Parathyroid adenoma (tissue), 2 donors: ENCODE measurements at regions not wholly inside any gene's neighbourhood (a gene's known extent, or its start where the extent isn't known, plus 50 kb on each side); places are given as distances from the start of the nearest gene placed in this dataset.

Experiments used
- H2AFZ ChIP-seq: fragments of 300-600 bp; sonication (generic); one replicate; pipeline ENCODE4 v1.7.0; 2017; ENCODE audit warnings: antibody characterized with exemption, mild to moderate bottlenecking
- H3K27ac ChIP-seq: fragments of 300-600 bp; sonication (generic); one replicate; pipeline ENCODE4 v1.7.0; 2017
- H3K27me3 ChIP-seq: fragments of 300-600 bp; sonication (generic); one replicate; pipeline ENCODE4 v1.7.0; 2017; ENCODE audit warnings: low read length; ENCODE audit not compliant: control insufficient read depth, insufficient read depth
- H3K36me3 ChIP-seq: fragments of 300-600 bp; sonication (generic); one replicate; pipeline ENCODE4 v1.7.0; 2017; ENCODE audit warnings: low read length; ENCODE audit not compliant: control insufficient read depth, insufficient read depth
- H3K4me1 ChIP-seq: fragments of 300-600 bp; sonication (generic); one replicate; pipeline ENCODE4 v1.7.0; 2017; ENCODE audit warnings: control low read depth
- H3K4me2 ChIP-seq: fragments of 300-600 bp; sonication (generic); one replicate; pipeline ENCODE4 v1.7.0; 2017; ENCODE audit warnings: low read length
- H3K4me3 ChIP-seq: fragments of 300-600 bp; sonication (generic); one replicate; pipeline ENCODE4 v1.7.0; 2017; ENCODE audit warnings: low read depth, low read length
- H3K79me2 ChIP-seq: fragments of 300-600 bp; sonication (generic); one replicate; pipeline ENCODE4 v1.7.0; 2017; ENCODE audit warnings: control low read depth
- H3K9ac ChIP-seq: fragments of 300-600 bp; sonication (generic); one replicate; pipeline ENCODE4 v1.7.0; 2017; ENCODE audit warnings: mild to moderate bottlenecking
- H3K9me3 ChIP-seq: fragments of 300-600 bp; sonication (generic); one replicate; pipeline ENCODE4 v1.7.0; 2017; ENCODE audit warnings: low read length; ENCODE audit not compliant: control insufficient read depth
- TF ChIP-seq, protein P1 (sequence below): fragments of 300-600 bp; sonication (generic); IDR thresholded peaks from one replicate; pipeline ENCODE4 v1.7.0; 2017; ENCODE audit warnings: antibody characterized with exemption, mild to moderate bottlenecking
- donor health status: primary hyperparathyroidism.

DNA sequence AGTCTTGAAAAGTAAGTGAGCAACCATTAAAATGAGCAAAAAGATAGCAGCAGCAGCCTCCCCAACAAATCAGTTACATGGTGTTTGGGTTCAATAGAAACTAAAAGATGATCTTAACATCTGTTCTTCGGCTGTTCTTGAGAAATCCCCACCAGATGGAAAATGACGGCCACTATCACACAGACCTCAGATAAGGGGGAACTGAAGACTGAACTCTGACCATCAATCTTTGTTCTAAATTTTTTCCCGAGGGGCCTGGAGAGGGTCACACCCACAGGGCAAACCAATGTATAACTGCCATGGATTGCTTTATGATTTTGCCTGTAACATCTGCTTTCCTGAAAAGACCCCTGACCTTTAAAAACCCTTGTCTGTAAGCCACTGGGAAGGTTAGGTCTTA is 624.8 kb upstream of the KIRREL3 start:
- H2AFZ ChIP-seq: no peak overlapping the region
- H3K27me3 ChIP-seq: no peaks in the 10 kb centered on the region
- H3K9me3 ChIP-seq: no peaks in the 10 kb centered on the region
- H3K4me1 ChIP-seq: no peaks in the 10 kb centered on the region
- no peak overlapping the region for H3K4me3 ChIP-seq
- H3K27ac ChIP-seq: no peak overlapping the region
- H3K36me3 ChIP-seq: no peaks in the 10 kb centered on the region
- H3K79me2 ChIP-seq: no peaks in the 10 kb centered on the region
- TF ChIP-seq, protein P1, sequence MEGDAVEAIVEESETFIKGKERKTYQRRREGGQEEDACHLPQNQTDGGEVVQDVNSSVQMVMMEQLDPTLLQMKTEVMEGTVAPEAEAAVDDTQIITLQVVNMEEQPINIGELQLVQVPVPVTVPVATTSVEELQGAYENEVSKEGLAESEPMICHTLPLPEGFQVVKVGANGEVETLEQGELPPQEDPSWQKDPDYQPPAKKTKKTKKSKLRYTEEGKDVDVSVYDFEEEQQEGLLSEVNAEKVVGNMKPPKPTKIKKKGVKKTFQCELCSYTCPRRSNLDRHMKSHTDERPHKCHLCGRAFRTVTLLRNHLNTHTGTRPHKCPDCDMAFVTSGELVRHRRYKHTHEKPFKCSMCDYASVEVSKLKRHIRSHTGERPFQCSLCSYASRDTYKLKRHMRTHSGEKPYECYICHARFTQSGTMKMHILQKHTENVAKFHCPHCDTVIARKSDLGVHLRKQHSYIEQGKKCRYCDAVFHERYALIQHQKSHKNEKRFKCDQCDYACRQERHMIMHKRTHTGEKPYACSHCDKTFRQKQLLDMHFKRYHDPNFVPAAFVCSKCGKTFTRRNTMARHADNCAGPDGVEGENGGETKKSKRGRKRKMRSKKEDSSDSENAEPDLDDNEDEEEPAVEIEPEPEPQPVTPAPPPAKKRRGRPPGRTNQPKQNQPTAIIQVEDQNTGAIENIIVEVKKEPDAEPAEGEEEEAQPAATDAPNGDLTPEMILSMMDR: no peak
- no peak overlapping the region for H3K4me2 ChIP-seq
- H3K9ac ChIP-seq: no peak overlapping the region

DNA sequence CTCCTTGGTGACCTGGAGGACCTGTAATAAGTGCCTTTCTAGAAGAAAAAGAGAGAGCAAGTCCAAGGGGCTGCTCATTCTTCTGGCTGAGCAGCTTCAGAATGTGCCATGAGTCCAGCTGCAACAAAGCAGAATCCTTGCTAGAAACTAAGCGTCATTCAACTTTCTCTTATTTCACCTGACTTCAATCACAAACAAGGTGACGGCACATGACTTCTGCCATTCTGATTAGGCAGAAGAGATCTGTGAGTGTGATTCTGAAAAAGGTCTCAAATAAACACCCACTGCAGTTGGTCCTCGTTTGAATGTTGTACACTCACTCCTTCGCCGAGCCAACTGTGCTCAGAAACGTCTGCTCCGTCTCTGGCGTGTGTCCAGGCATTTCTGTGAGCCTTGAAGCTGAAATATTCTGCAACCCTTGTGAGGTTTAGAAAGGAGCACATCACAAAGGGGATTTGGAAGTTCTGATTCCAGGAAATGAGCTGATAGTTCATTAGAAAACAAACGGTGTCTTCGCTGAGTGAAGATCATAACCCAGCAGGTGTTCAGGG is 623.8 kb upstream of the KIRREL3 start:
- H3K4me1 ChIP-seq: no peaks in the 10 kb centered on the region
- H2AFZ ChIP-seq: no peak overlapping the region
- no peaks in the 10 kb centered on the region for H3K9me3 ChIP-seq
- no peaks in the 10 kb centered on the region for H3K27me3 ChIP-seq
- no peak overlapping the region for H3K4me2 ChIP-seq
- H3K27ac ChIP-seq: no peak overlapping the region
- H3K36me3 ChIP-seq: no peaks in the 10 kb centered on the region
- TF ChIP-seq, protein P1: no peak
- H3K9ac ChIP-seq: no peak overlapping the region
- no peak overlapping the region for H3K4me3 ChIP-seq
- H3K79me2 ChIP-seq: no peaks in the 10 kb centered on the region

DNA sequence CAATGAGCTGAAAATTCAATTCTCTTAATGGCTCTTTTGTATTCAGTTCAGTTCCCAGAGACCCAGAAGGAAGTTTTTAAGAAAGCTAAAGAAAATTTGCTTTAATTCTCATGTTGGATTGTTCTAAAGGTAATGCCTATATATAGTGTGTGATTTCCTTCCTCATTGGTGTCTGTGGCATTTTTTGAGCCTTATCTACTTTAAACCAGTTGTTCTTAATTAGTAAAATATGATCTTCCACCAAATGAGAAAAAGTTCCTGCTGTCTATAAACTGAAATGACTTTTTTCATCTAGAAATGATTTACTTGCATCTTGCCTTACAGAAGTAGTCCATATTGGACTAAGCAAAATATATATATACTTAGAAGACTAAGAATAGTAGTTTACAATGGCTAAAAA is 622.1 kb upstream of the KIRREL3 start:
- Histone ChIP-seq H3K4me1 (no peaks in the 10 kb centered on the region), H2AFZ (no peak overlapping the region), H3K27ac (no peak overlapping the region), H3K4me2 (no peak overlapping the region), H3K9ac (no peak overlapping the region), H3K4me3 (no peak overlapping the region), H3K9me3 (no peaks in the 10 kb centered on the region), H3K27me3 (no peaks in the 10 kb centered on the region), H3K36me3 (no peaks in the 10 kb centered on the region), H3K79me2 (no peaks in the 10 kb centered on the region)
- TF ChIP-seq, protein P1: no peak

DNA sequence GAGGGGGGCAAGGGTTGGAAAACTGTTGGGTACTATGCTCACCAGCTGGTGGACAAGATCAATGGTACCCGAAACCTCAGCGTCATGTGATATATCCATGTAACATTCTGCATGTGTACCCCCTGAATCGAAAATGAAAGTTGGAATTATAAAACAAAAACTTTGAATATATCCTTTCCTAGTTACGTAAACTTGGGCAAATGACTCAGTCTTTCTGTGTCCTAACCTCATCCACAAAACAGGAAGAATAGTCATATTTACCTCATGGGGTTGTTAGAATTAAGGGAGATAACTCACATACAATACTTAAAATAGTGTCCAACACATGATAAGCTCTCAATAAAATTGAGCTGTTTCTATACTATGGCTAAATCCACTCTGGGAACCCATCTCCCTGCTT is 620.1 kb upstream of the KIRREL3 start:
- H3K9ac ChIP-seq: no peak overlapping the region
- H2AFZ ChIP-seq: no peak overlapping the region
- no peak overlapping the region for H3K4me2 ChIP-seq
- no peaks in the 10 kb centered on the region for H3K9me3 ChIP-seq
- H3K4me3 ChIP-seq: no peak overlapping the region
- TF ChIP-seq, protein P1: no peak
- H3K27me3 ChIP-seq: no peaks in the 10 kb centered on the region
- no peak overlapping the region for H3K27ac ChIP-seq
- H3K36me3 ChIP-seq: no peaks in the 10 kb centered on the region
- H3K4me1 ChIP-seq: no peaks in the 10 kb centered on the region
- H3K79me2 ChIP-seq: no peaks in the 10 kb centered on the region

DNA sequence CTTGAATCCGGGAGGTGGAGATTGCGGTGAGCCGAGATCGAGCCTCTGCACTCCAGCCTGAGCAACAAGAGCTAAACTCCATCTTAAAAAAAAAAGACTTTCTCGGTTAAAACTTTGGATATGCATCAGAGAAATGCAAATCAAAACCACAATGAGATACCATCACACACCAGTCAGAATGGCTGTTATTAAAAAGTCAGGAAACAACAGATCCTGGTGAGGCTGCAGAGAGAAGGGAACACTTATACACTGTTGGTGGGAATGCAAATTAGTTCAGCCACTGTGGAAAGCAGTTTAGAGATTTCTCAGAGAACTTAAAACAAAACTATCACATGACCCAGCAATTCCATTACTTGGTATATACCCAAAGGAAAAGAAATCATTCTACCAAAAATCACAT is 619.4 kb upstream of the KIRREL3 start:
- no peak overlapping the region for H3K9ac ChIP-seq
- no peaks in the 10 kb centered on the region for H3K79me2 ChIP-seq
- H2AFZ ChIP-seq: no peak overlapping the region
- no peaks in the 10 kb centered on the region for H3K36me3 ChIP-seq
- no peaks in the 10 kb centered on the region for H3K27me3 ChIP-seq
- TF ChIP-seq, protein P1: no peak
- no peaks in the 10 kb centered on the region for H3K9me3 ChIP-seq
- no peak overlapping the region for H3K4me2 ChIP-seq
- no peak overlapping the region for H3K27ac ChIP-seq
- H3K4me3 ChIP-seq: no peak overlapping the region
- H3K4me1 ChIP-seq: no peaks in the 10 kb centered on the region
